ENCODE measurements at regions not wholly inside any gene's neighbourhood (a gene's known extent, or its start where the extent isn't known, plus 50 kb on each side); places are given as distances from the start of the nearest gene placed in this dataset.

- TF ChIP-seq CTCF (IDR thresholded peaks at IDR 0.05) = no peak
- no peak for TF ChIP-seq HMGXB4 (CRISPR knock-in tag; IDR thresholded peaks at IDR 0.05; ENCODE audit: borderline replicate concordance)
These were observed 231.6 kb upstream of the UBASH3B start for GRCh38 chr11:122423886-122424285.

Data from A549 (cell line).